NCI-H2227 treated with DMSO at 0.1 percent for 48 hours (cell line): ENCODE measurements at regions not wholly inside any gene's neighbourhood (a gene's known extent, or its start where the extent isn't known, plus 50 kb on each side); places are given as distances from the start of the nearest gene placed in this dataset.

Experiments used
- DNase-seq: peaks from one replicate; lab custom pipeline; 2025; lab: John Stamatoyannopoulos, UW

GRCh38 chr6:148247386-148248063 lies 95.1 kb upstream of the SASH1 start:
- DNase-seq = no peak

- no peak for DNase-seq
Measured at GRCh38 chr6:148249160-148249559, 93.5 kb upstream of the SASH1 start.

- DNase-seq = no peak
Measured at GRCh38 chr6:148249679-148250375, 92.8 kb upstream of the SASH1 start.

GRCh38 chr6:148250975-148251685 lies 91.5 kb upstream of the SASH1 start:
- DNase-seq = peak; percentile 42

GRCh38 chr6:148251891-148252290 lies 90.7 kb upstream of the SASH1 start:
- no peak for DNase-seq

- no peak for DNase-seq
Measured at GRCh38 chr6:148257810-148258209, 84.8 kb upstream of the SASH1 start.

GRCh38 chr6:148258868-148259267 lies 83.8 kb upstream of the SASH1 start:
- DNase-seq = no peak

GRCh38 chr6:148261470-148261869 lies 81.2 kb upstream of the SASH1 start:
- DNase-seq = no peak

- DNase-seq = no peak
Measured at GRCh38 chr6:148263010-148263409, 79.6 kb upstream of the SASH1 start.

- DNase-seq = no peak
Measured at GRCh38 chr6:148263961-148264360, 78.7 kb upstream of the SASH1 start.

GRCh38 chr6:148265054-148265453 lies 77.6 kb upstream of the SASH1 start:
- DNase-seq = no peak

GRCh38 chr6:148269386-148269785 lies 73.3 kb upstream of the SASH1 start:
- no peak for DNase-seq

GRCh38 chr6:148271711-148272439 lies 70.8 kb upstream of the SASH1 start:
- DNase-seq = no peak

GRCh38 chr6:148272597-148272996 lies 70.0 kb upstream of the SASH1 start:
- no peak for DNase-seq

GRCh38 chr6:148273962-148274752 lies 68.5 kb upstream of the SASH1 start:
- DNase-seq = no peak

- DNase-seq = no peak
Measured at GRCh38 chr6:148274809-148275208, 67.8 kb upstream of the SASH1 start.

GRCh38 chr6:148285205-148285604 lies 57.4 kb upstream of the SASH1 start:
- DNase-seq = no peak

- no peak for DNase-seq
Measured at GRCh38 chr6:148286563-148286962, 56.1 kb upstream of the SASH1 start.

GRCh38 chr6:148287623-148288333 lies 54.9 kb upstream of the SASH1 start:
- peak; percentile 73 for DNase-seq

GRCh38 chr6:148288541-148288940 lies 54.1 kb upstream of the SASH1 start:
- peak; percentile 37 for DNase-seq

GRCh38 chr6:148289153-148289552 lies 53.5 kb upstream of the SASH1 start:
- DNase-seq = no peak
